ENCODE measurements at regions not wholly inside any gene's neighbourhood (a gene's known extent, or its start where the extent isn't known, plus 50 kb on each side); places are given as distances from the start of the nearest gene placed in this dataset.

GRCh38 chr16:65260746-65261145, 138.9 kb upstream of the CDH11 start:
- no peak for TF ChIP-seq CTCF (IDR thresholded peaks at IDR 0.05; ENCODE audit: poor library complexity)
- no peak for TF ChIP-seq EZH2 (IDR thresholded peaks at IDR 0.05; ENCODE audit: borderline replicate concordance)
